OCI-LY7 (cell line): ENCODE measurements at regions not wholly inside any gene's neighbourhood (a gene's known extent, or its start where the extent isn't known, plus 50 kb on each side); places are given as distances from the start of the nearest gene placed in this dataset.

Experiments
- EZH2phosphoT487 ChIP-seq: fragments of 200-600 bp; sonication (generic); IDR thresholded peaks from 2 replicates; pipeline ENCODE4 v1.6.1; 2018; ENCODE audit warnings: low read depth, borderline replicate concordance, mild to moderate bottlenecking, mixed run types, antibody characterized with exemption, low read length, moderate library complexity, mixed read lengths
- TF ChIP-seq, protein P1 (sequence below): fragments of 200-600 bp; sonication (generic); conservative IDR thresholded peaks from 2 replicates; pipeline ENCODE4 v1.5.1; 2014; ENCODE audit warnings: mild to moderate bottlenecking, antibody characterized with exemption, low read length, moderate library complexity, mixed read lengths

DNA sequence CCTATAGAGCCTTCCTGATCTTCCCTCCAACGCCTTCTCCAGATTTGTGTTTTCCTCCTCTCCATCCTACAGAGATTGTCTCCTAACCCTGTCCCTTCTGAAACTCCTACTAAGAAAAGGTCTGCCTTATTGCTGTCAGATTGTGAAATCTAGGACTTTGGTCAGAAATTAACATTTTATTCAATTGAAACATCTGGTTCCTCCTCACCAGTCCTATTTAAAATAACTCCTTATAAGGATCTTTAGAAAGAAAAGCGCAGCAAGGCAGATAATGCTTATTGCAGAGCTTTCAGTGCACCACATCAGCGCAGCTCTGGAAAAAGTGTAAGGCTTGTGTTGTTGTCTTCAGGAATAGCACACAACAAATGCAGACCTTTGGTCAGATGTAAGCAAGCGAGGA, 477.8 kb upstream of the CHST9 start:
- TF ChIP-seq, protein P1, sequence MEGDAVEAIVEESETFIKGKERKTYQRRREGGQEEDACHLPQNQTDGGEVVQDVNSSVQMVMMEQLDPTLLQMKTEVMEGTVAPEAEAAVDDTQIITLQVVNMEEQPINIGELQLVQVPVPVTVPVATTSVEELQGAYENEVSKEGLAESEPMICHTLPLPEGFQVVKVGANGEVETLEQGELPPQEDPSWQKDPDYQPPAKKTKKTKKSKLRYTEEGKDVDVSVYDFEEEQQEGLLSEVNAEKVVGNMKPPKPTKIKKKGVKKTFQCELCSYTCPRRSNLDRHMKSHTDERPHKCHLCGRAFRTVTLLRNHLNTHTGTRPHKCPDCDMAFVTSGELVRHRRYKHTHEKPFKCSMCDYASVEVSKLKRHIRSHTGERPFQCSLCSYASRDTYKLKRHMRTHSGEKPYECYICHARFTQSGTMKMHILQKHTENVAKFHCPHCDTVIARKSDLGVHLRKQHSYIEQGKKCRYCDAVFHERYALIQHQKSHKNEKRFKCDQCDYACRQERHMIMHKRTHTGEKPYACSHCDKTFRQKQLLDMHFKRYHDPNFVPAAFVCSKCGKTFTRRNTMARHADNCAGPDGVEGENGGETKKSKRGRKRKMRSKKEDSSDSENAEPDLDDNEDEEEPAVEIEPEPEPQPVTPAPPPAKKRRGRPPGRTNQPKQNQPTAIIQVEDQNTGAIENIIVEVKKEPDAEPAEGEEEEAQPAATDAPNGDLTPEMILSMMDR, result no peak
- TF ChIP-seq EZH2phosphoT487, result no peak
